ENCODE measurements at regions not wholly inside any gene's neighbourhood (a gene's known extent, or its start where the extent isn't known, plus 50 kb on each side); places are given as distances from the start of the nearest gene placed in this dataset.

GRCh38 chr4:187617113-187617512 lies 378.5 kb upstream of the ZFP42 start:
- TF ChIP-seq EZH2 (IDR thresholded peaks at IDR 0.05; ENCODE audit: borderline replicate concordance, low read length): no peak
- no peak for TF ChIP-seq CTCF (conservative IDR thresholded peaks at IDR 0.05 in 1 of 2, IDR thresholded peaks at IDR 0.05 in 1 of 2; ENCODE audit: extremely low read depth in 1 of 2, insufficient read depth in 1 of 2, low read depth in 1 of 2, low read length in 2 of 2)

Data from mammary epithelial cell (primary cell).